IPS DF 4.7 (cell line): ENCODE measurements at regions not wholly inside any gene's neighbourhood (a gene's known extent, or its start where the extent isn't known, plus 50 kb on each side); places are given as distances from the start of the nearest gene placed in this dataset.
"Not testable (repeated sequence)": the region's sequence is repeated elsewhere in the genome, so short reads cannot be mapped to it uniquely, and the experiment has no call there.

ENCODE experiments used
- DNase-seq: peaks from one replicate; pipeline ENCODE4 v3.0.0-alpha.2; 2013; ENCODE audit warnings: low spot score; ENCODE audit errors: extremely low read depth

DNA sequence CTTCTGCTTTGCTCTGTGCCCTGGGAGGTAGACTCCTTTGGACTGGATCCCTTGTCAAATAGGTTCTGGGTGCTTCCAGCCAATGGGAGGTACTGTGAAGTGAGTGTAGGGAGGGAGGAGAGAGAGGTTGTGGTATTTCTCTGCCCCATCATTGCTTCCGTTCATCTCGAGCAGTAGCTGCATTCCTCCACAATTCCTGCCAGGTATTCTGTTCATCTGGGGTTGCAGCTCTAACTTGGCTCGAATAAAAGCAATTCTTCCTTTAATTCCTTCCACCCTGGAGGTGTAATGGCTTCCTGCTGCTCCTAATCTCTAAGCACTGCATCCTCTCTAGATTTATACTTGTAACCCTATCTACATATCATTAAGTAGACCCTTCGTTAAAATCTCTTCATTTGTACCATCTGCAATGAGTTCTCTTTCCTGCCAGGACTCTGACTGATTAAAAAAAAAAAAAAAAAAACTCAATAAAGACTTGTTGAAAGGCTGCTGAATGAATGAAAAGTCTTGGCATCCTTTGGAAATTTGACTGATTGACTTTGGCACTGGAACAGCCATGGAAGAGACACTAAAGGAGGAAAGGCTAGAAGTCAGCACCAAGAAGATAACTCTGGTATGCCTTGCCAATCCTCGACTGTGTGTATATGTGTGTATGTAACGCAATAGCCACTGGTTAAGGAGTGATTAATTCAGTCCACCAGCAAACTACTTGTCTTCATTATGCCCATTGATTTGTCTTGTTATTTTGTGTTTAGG lies 616.9 kb upstream of the SOX9 start:
- DNase-seq = no peak

GRCh38 chr17:71505200-71505599 lies 615.6 kb upstream of the SOX9 start:
- no peak for DNase-seq

GRCh38 chr17:71505981-71506380 lies 614.8 kb upstream of the SOX9 start:
- DNase-seq = no peak

DNA sequence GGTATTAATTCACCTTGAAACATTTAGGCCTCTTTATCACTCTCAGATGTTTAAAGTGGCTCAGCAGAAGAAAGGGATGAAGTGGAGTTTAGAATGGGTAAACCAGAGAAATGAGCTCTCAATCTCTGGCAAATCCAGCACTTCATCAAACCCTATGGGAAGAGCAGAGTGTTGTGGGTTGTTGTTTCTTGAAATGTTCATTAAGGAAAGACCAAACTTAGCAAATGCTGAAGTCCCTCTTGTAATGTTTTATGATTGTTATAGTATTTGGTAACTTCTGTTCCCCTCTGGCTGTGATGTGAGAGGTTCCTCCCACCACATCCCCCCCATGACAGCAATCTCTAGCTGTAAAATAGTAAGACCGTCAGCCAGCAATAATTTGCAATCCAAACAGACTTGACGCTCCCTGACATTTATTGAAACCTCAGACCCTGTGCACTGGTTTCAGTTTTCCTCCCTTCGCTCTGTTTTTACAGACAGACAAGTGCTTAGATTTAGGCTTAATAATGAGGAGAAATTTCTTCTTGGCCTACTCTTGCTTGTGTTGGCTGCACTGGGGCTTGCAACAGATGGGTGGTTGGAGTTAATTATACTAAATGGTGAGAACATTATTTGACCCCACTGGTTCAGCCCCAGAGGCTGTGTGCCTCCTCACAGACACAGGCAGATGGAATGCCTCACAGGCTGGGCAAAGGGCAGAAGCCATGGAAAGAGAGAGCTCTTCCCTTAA lies 609.4 kb upstream of the SOX9 start:
- DNase-seq = no peak

DNA sequence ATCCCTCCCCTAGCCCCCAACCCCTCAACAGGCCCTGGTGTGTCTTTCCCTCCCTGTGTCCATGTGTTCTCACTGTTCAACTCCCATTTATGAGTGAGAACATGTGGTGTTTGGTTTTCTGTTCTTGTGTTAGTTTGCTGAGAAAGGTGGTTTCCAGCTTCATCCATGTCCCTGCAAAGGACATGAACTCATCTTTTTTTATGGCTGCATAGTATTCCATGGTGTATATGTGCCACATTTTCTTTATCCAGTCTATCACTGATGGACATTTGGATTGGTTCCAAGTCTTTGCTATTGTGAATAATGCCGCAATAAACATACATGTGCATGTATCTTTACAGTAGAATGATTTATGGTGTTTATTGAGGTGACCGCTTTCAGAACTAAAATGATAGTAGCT lies 607.1 kb upstream of the SOX9 start:
- not testable (repeated sequence) for DNase-seq

DNA sequence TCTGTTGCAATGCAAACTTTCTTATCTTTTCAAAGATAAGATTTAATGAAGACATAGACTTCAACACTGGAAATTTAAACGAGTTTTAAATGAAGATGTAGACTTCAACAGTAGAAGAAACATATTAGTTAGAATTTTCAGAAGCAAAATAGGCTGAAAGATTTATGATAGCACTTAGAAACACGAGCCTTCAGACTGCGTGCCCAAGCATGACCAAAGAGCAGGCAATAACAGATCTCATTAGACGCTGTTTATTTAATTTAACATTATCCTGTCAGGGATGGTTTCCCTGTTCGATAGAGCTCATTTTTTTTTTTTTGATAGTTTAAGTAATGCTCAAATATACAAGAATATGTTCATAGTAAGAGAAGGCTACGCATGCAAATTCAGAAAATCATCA lies 604.7 kb upstream of the SOX9 start:
- no peak for DNase-seq

DNA sequence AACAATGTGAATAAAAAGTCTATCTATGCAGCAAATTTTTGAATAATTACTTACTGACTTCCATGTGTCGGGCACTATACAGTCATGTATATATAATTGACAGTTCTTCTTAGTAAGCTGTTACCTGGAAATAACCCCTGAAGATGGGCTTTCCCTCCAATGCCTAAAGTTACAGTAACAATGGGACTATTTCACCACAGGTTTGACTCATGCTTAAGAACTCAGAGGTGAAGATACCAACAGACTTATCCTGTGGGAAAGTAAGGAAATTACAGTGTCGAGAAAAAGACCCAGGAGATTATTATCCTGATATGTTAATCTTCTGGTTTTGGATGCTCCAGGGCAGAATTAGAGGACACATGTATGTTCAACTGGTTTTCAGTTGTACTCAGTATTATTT lies 601.5 kb upstream of the SOX9 start:
- DNase-seq = no peak

DNA sequence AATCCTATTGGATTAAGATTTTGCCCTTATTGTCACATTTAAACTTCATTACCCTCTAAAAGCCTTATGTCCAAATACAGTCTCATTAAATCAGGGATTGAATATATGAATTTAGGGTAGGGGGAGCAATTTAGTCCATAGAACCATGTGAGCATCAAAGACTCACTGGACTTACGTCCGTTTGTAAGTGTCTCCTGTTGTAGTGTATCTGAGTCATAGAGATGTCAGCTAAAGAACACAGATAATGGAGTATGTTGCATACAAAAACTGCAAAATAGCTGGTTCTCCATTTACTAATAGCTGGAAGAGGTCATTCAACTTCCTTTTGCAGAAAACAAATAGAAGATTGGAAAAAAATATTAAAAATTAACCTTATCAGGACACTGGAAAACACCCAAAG lies 599.1 kb upstream of the SOX9 start:
- DNase-seq = no peak

DNA sequence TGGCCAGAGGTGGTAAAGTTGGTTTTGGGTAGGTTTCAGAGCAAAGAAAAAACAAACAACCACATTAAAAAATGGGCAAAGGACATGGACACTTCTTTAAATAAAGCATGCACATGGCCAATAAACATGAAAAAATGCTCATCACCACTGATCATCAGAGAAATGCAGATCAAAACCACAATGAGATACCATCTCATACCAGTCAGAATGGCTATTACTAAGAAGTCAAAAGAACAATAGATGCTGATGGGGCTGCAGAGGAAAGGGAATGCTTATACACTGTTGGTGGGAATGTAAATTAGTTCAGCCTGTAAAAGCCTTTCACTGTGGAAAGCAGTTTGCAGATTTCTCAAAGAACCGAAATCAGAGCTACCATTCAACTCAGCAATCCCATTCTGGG lies 598.4 kb upstream of the SOX9 start:
- DNase-seq = no peak

GRCh38 chr17:71527311-71527710 lies 593.5 kb upstream of the SOX9 start:
- DNase-seq = no peak

DNA sequence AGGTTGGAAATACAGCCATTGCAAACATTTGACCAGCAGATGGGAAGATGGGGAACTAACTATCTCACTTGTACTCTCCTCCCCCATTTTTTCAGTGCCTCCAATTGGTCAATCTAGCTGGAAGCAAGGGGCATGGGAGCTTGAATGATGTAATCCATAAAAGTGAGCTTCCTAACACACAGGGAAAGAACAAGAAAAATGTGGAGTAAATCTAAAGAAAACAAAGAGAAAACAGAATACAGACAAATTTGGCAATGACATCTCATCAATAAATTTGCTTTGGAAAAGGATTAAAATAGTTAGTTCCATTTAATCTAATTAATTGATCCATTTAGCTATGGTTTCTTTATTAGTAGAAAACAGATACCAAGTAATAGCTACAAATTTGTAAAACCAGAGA lies 592.6 kb upstream of the SOX9 start:
- no peak for DNase-seq

DNA sequence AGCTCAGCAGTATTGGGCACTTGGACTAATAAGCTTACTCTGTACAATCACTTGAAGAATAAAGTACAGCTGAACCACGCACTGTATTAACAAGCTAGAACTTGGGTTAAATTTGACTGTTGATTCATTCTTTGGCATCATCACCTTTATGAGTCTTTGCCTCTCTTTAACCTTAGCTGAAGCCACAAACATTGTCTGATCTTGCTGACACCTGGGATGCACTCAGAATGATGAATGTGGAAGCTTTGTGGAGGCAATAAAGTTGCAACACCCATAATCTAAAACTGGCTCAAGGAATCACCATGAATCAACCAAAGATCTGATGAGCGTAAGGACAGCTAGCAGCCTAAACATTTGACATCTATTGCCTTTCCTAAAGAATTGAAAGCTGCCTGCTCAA lies 590.6 kb upstream of the SOX9 start:
- no peak for DNase-seq

DNA sequence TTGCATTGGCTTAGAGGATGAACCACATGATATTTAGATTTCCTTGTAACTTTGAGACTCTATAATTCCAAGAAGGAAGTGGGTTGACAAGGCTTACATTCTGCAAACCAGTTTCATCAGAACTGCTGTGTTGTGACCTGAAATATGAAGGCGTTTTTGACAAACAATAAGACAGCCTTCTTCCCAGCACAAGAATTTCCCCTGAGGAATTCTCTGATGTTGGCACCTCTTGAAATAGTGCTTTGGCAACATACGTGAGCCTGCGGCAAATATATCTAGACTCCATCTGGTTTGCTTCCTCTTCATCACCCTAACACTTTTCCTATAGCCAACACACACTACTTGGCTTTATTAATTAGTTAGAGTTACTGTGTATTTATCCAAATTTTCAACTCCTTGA lies 585.5 kb upstream of the SOX9 start:
- DNase-seq = no peak

- DNase-seq = no peak
Measured at GRCh38 chr17:71546419-71546818, 574.4 kb upstream of the SOX9 start.

- no peak for DNase-seq
Measured at GRCh38 chr17:71547904-71548303, 572.9 kb upstream of the SOX9 start.

- DNase-seq = no peak
Measured at GRCh38 chr17:71548540-71549190, 572.2 kb upstream of the SOX9 start.

DNA sequence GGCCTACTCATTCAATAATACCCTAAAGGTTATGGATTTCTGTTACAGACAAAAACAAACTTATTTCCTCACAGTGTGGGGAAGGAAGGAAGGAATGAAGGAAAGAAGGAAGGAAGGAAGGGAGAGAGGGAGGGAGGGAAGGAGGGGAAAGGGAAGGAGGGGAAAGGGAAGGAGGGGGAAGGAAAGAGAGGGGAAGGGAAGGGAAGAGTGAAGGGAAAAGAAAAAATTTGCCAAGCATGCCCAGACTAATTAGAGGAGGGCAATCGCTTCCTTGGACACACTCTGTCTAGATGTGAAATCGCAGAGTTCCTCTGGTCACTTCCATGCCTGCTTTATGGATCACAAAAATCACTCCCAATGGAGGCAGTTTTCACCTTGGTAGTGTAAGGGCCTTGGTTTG lies 570.1 kb upstream of the SOX9 start:
- no peak for DNase-seq

DNA sequence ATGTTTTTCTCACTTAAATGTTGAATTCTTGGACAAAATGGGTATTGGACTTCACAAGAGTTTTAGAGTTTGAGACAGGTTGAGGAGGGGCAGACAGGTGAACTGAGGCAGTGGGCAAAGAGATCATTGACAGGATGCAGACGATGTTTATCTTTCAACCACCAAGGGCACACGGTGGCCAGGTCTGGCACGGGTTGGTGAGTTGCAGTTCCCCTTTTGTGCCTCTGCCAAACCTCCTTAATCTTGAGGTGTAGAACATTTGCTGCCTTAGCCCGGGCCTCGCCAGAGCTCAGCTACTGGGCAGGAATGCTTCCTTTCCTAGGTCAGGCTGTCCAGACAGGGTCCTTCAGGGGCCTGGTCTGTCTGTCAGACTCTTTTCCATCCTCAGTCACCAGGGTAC lies 567.4 kb upstream of the SOX9 start:
- no peak for DNase-seq

GRCh38 chr17:71558901-71559300 lies 561.9 kb upstream of the SOX9 start:
- DNase-seq = no peak

DNA sequence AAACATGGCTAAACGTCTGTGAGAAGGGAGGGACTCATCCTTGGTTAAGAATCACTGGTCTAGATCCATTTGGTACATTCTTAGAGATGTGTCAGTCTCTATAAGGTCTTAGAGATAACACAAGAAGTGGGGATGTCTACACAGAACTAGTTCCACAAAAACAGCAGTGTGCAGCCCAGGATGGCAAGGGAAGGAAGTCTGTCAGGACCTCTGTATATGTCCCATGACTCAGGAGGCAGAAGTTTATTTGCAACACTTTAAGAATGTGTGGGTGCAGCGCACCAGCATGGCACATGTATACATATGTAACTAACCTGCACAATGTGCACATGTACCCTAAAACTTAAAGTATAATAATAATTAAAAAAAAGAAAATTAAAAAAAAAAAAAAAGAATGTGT lies 548.5 kb upstream of the SOX9 start:
- DNase-seq = no peak

DNA sequence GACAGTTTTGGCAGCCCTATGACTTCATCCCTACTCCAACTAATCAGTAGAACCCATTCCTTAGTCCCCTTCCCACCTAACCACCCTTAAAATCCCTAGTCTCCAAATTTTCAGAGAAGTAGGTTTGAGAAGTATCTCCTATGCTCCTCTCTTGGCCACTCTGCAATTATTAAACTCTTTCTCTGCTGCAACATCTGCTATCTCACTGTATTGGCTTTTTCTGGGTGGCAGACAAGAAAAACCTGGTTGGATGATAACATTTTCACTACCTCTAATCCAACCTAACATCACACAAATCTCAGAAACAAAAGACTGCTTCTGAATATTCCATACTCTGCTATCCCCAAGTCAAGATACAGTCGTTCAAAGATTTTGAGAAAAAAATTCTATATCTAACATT lies 542.4 kb upstream of the SOX9 start:
- no peak for DNase-seq

- DNase-seq = no peak
Measured at GRCh38 chr17:71580220-71580619, 540.6 kb upstream of the SOX9 start.

GRCh38 chr17:71585540-71585939 lies 535.3 kb upstream of the SOX9 start:
- DNase-seq = no peak
